ENCODE measurements at regions not wholly inside any gene's neighbourhood (a gene's known extent, or its start where the extent isn't known, plus 50 kb on each side); places are given as distances from the start of the nearest gene placed in this dataset.

DNA sequence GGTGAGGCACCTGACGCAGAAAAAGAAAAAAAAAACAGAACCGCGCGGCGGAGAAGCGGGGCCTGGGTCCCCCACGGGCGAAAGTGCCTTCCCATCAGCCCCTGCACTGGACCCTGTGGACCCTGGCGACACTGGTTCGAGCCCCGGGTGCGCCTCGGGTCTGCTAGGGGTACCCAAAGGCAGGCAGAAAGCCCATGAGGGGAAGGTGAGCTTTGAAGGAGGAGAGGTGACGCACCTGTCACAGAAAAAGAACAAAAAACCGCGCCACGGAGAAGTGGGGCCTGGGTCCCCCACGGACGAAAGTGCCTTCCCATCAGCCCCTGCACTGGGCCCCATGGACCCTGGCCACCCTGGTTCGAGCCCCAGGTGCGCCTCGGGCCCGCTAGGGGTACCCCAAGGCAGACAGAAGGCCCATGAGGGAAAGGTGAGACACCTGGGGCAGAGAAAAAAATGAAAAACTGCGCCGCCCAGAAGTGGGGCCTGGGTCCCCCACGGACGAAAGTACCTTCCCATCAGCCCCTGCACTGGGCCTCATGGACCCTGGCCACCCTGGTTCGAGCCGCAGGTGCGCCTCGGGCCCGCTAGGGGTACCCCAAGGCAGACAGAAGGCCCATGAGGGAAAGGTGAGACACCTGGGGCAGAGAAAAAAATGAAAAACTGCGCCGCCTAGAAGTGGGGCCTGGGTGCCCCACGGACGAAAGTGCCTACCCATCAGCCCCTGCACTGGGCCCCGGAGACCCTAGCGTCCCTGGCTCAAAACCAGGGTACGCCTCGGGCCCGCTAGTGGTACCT is 227.4 kb downstream of the CCDC74A start:
- H3K9me3 ChIP-seq (replicated peaks; ENCODE audit: control insufficient read depth, insufficient read depth, low read depth, low read length) = no peaks in the 10 kb centered on the region
- in situ Hi-C loops (cut with MboI) = no loop called here

DNA sequence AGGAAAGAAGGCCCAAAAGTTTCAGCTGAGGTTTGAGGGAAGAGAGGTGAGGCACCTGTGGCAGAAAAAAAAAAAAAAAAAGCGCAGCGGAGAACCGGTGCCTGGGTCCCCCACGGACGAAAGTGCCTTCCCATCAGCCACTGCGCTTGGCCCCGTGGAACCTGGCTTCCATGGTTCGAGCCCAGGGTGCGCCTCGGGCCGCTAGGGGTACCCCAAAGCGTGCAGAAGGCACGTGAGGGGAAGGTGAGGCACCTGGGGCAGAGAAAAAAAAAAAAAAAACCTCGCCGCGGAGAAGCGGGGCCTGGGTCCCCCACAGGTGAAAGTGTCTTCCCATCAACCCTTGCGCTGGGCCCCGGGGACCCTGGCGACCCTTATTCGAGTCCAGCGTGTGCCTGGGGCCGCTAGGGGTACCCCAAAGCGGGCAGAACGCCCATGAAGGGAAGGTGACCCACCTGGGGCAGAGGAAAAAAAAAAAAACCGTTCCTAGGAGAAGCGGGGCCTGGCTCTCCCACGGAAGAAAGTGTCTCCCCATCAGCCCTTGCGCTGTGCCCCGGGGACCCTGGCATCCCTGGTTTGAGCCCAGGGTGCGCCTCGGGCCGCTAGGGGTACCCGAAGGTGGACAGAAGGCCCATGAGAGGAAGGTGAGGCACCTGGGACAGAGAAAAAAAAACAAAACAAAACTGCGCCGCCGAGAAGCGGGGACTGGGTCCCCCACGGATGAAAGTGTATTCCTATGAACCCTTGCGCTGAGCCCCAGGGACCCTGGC is 228.6 kb downstream of the CCDC74A start:
- H3K9me1 ChIP-seq (ENCODE audit: control insufficient read depth, insufficient read depth, low read length) = no peaks in the 10 kb centered on the region
- no peaks in the 10 kb centered on the region for H3K9me3 ChIP-seq (replicated peaks; ENCODE audit: control insufficient read depth, insufficient read depth, low read depth, low read length)
- no peaks in the 10 kb centered on the region for H4K20me1 ChIP-seq (replicated peaks; ENCODE audit: control insufficient read depth, insufficient read depth, low read length)
- H3K36me3 ChIP-seq (ENCODE audit: control insufficient read depth, insufficient read depth, low read length) = no peaks in the 10 kb centered on the region
- ChIA-PET CTCF (ENCODE audit: low intra/inter-chr PET ratio) (no interaction called here), POLR2A (no interaction called here)
- H3K27me3 ChIP-seq (ENCODE audit: control insufficient read depth in 2 of 2, insufficient read depth in 2 of 2, low read length in 2 of 2) = no peaks in the 10 kb centered on the region
- no peak for FAIRE-seq
- no peaks in the 10 kb centered on the region for H3K79me2 ChIP-seq (ENCODE audit: control insufficient read depth, insufficient read depth, low read length)
- 7% methylated on average over 30 of the region's 40 CpGs for WGBS (ENCODE audit: insufficient coverage, low coverage, missing lambda C conversion rate)
- peak overlapping the region; percentile 72; the same call in 1 of the 2 replicates for H2AFZ ChIP-seq (ENCODE audit: low read depth, low read length)
- H3K4me2 ChIP-seq (ENCODE audit: insufficient read depth, low read length) = peak overlapping the region; percentile 14; the same call in 1 of the 2 replicates
- BruUV-seq (replicated peaks) = no TSS peak
- peaks cover 0 to 33% of the 10 kb centered on the region in 2 experiments; a peak in 2 of 5 replicates for H3K4me1 ChIP-seq (replicated peaks in 1 of 2; ENCODE audit: control insufficient read depth in 2 of 2, insufficient read depth in 2 of 2, low read length in 2 of 2)
- intact Hi-C loops (cut with micrococcal nuclease) (no loop called here), in situ Hi-C loops (cut with MboI) (no loop called here)
- H3K4me3 ChIP-seq = no peak overlapping the region; the same call in 1 of the 2 replicates
- DNase-seq (ENCODE audit: extremely low read depth in 1 of 4, low spot score in 3 of 4) = no peak
- H3K9ac ChIP-seq (ENCODE audit: insufficient read depth in 1 of 2, low read depth in 2 of 2, low read length in 2 of 2) = no peak overlapping the region
- TF ChIP-seq, protein P1, sequence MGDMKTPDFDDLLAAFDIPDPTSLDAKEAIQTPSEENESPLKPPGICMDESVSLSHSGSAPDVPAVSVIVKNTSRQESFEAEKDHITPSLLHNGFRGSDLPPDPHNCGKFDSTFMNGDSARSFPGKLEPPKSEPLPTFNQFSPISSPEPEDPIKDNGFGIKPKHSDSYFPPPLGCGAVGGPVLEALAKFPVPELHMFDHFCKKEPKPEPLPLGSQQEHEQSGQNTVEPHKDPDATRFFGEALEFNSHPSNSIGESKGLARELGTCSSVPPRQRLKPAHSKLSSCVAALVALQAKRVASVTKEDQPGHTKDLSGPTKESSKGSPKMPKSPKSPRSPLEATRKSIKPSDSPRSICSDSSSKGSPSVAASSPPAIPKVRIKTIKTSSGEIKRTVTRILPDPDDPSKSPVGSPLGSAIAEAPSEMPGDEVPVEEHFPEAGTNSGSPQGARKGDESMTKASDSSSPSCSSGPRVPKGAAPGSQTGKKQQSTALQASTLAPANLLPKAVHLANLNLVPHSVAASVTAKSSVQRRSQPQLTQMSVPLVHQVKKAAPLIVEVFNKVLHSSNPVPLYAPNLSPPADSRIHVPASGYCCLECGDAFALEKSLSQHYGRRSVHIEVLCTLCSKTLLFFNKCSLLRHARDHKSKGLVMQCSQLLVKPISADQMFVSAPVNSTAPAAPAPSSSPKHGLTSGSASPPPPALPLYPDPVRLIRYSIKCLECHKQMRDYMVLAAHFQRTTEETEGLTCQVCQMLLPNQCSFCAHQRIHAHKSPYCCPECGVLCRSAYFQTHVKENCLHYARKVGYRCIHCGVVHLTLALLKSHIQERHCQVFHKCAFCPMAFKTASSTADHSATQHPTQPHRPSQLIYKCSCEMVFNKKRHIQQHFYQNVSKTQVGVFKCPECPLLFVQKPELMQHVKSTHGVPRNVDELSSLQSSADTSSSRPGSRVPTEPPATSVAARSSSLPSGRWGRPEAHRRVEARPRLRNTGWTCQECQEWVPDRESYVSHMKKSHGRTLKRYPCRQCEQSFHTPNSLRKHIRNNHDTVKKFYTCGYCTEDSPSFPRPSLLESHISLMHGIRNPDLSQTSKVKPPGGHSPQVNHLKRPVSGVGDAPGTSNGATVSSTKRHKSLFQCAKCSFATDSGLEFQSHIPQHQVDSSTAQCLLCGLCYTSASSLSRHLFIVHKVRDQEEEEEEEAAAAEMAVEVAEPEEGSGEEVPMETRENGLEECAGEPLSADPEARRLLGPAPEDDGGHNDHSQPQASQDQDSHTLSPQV (IDR thresholded peaks at IDR 0.05) = no peak
- TF ChIP-seq NELFE (IDR thresholded peaks at IDR 0.05; ENCODE audit: insufficient read depth, insufficient read length) (no peak), ZNF77 (CRISPR knock-in tag; IDR thresholded peaks at IDR 0.05) (no peak), RBM17 (IDR thresholded peaks at IDR 0.05; ENCODE audit: borderline replicate concordance, low read depth, low read length) (no peak)
- no peak overlapping the region for H3K27ac ChIP-seq (ENCODE audit: extremely low read depth, low read depth, low read length)
- no peak for ATAC-seq

More for the DNA sequence above, 227.4 kb downstream of the CCDC74A start:
- FAIRE-seq = no peak
- Histone ChIP-seq H3K79me2 (ENCODE audit: control insufficient read depth, insufficient read depth, low read length) (no peaks in the 10 kb centered on the region), H3K9me1 (ENCODE audit: control insufficient read depth, insufficient read depth, low read length) (no peaks in the 10 kb centered on the region), H3K27ac (ENCODE audit: extremely low read depth, low read depth, low read length) (no peak overlapping the region), H4K20me1 (replicated peaks; ENCODE audit: control insufficient read depth, insufficient read depth, low read length) (no peaks in the 10 kb centered on the region), H2AFZ (ENCODE audit: low read depth, low read length) (peak overlapping the region; percentile 40), H3K4me1 (replicated peaks in 1 of 2; ENCODE audit: control insufficient read depth in 2 of 2, insufficient read depth in 2 of 2, low read length in 2 of 2) (peaks cover 0 to 33% of the 10 kb centered on the region in 2 experiments; a peak in 2 of 5 replicates), H3K27me3 (ENCODE audit: control insufficient read depth in 2 of 2, insufficient read depth in 2 of 2, low read length in 2 of 2) (no peaks in the 10 kb centered on the region), H3K4me2 (ENCODE audit: insufficient read depth, low read length) (no peak overlapping the region), H3K4me3 (no peak overlapping the region), H3K36me3 (ENCODE audit: control insufficient read depth, insufficient read depth, low read length) (no peaks in the 10 kb centered on the region), H3K9ac (ENCODE audit: insufficient read depth in 1 of 2, low read depth in 2 of 2, low read length in 2 of 2) (no peak overlapping the region)
- WGBS (ENCODE audit: insufficient coverage, low coverage, missing lambda C conversion rate) = 32% methylated on average over 33 of the region's 41 CpGs
- peak; percentile 42; the same call in 1 of the 3 replicates for ATAC-seq
- intact Hi-C loops (cut with micrococcal nuclease) = no loop called here
- ChIA-PET POLR2A (no interaction called here), CTCF (ENCODE audit: low intra/inter-chr PET ratio) (no interaction called here)
- BruUV-seq (replicated peaks) = no TSS peak
- DNase-seq (ENCODE audit: extremely low read depth in 1 of 4, low spot score in 3 of 4) = no peak
- no peak for TF ChIP-seq ZNF263 (CRISPR knock-in tag; IDR thresholded peaks at IDR 0.05; ENCODE audit: borderline replicate concordance)

All from K562 (cell line).